ENCODE measurements at regions not wholly inside any gene's neighbourhood (a gene's known extent, or its start where the extent isn't known, plus 50 kb on each side); places are given as distances from the start of the nearest gene placed in this dataset.

- TF ChIP-seq ZNF639 (tag by site-specific recombination; IDR thresholded peaks at IDR 0.05) (peak; percentile 95), ZXDB (tag by site-specific recombination; IDR thresholded peaks at IDR 0.05) (peak; percentile 89), ZBTB20 (tag by site-specific recombination; IDR thresholded peaks at IDR 0.05) (no peak), ZNF580 (tag by site-specific recombination; IDR thresholded peaks at IDR 0.05) (peak; percentile 42; the same call in 1 of the 2 replicates), ZNF391 (tag by site-specific recombination; IDR thresholded peaks at IDR 0.05; ENCODE audit: borderline replicate concordance, low read depth) (peak; percentile 76; the same call in 1 of the 2 replicates), GLI2 (tag by site-specific recombination; IDR thresholded peaks at IDR 0.05; ENCODE audit: borderline replicate concordance, low read depth) (peak; percentile 83; the same call in 1 of the 2 replicates), ZNF354C (tag by site-specific recombination; IDR thresholded peaks at IDR 0.05; ENCODE audit: borderline replicate concordance, low read depth) (no peak), TCF7L2 (IDR thresholded peaks at IDR 0.05; ENCODE audit: borderline replicate concordance, low read depth, low read length) (no peak), SCRT2 (tag by site-specific recombination; IDR thresholded peaks at IDR 0.05) (peak; percentile 42; the same call in 1 of the 2 replicates), ZNF302 (tag by site-specific recombination; IDR thresholded peaks at IDR 0.05; ENCODE audit: low read depth) (no peak), ZNF175 (tag by site-specific recombination; IDR thresholded peaks at IDR 0.05) (no peak), ZNF324 (tag by site-specific recombination; IDR thresholded peaks at IDR 0.05) (peak; percentile 45), BCL6B (tag by site-specific recombination; IDR thresholded peaks at IDR 0.05) (no peak), ZNF362 (tag by site-specific recombination; IDR thresholded peaks at IDR 0.05) (no peak), SP2 (tag by site-specific recombination; IDR thresholded peaks at IDR 0.05) (peak; percentile 82), ZNF184 (tag by site-specific recombination; IDR thresholded peaks at IDR 0.05) (peak; percentile 19; the same call in 1 of the 2 replicates), ZNF830 (tag by site-specific recombination; IDR thresholded peaks at IDR 0.05; ENCODE audit: low read depth) (no peak), ZNF157 (tag by site-specific recombination; IDR thresholded peaks at IDR 0.05) (no peak), ZFP69B (tag by site-specific recombination; IDR thresholded peaks at IDR 0.05) (0 out of 2 replicates have a peak, but pooled peaks have one; percentile 28), ZNF433 (tag by site-specific recombination; IDR thresholded peaks at IDR 0.05; ENCODE audit: low read depth) (no peak), ZNF544 (tag by site-specific recombination; IDR thresholded peaks at IDR 0.05) (no peak), ZNF658 (tag by site-specific recombination; IDR thresholded peaks at IDR 0.05) (no peak), ZNF223 (tag by site-specific recombination; IDR thresholded peaks at IDR 0.05) (no peak), ZEB2 (tag by site-specific recombination; IDR thresholded peaks at IDR 0.05) (peak; percentile 86), ZNF239 (tag by site-specific recombination; IDR thresholded peaks at IDR 0.05) (no peak), ZBTB6 (tag by site-specific recombination; IDR thresholded peaks at IDR 0.05) (peak; percentile 72), ZNF664 (tag by site-specific recombination; IDR thresholded peaks at IDR 0.05) (0 out of 2 replicates have a peak, but pooled peaks have one; percentile 43), ZNF148 (tag by site-specific recombination; IDR thresholded peaks at IDR 0.05; ENCODE audit: borderline replicate concordance) (no peak), AEBP2 (tag by site-specific recombination; IDR thresholded peaks at IDR 0.05; ENCODE audit: borderline replicate concordance) (no peak), ZBTB21 (tag by site-specific recombination; IDR thresholded peaks at IDR 0.05) (peak; percentile 59; the same call in 1 of the 2 replicates)
Observed at GRCh38 chr1:175841738-175842187, 98.4 kb upstream of the TNR start (continued).
